ENCODE measurements at regions not wholly inside any gene's neighbourhood (a gene's known extent, or its start where the extent isn't known, plus 50 kb on each side); places are given as distances from the start of the nearest gene placed in this dataset.

DNA sequence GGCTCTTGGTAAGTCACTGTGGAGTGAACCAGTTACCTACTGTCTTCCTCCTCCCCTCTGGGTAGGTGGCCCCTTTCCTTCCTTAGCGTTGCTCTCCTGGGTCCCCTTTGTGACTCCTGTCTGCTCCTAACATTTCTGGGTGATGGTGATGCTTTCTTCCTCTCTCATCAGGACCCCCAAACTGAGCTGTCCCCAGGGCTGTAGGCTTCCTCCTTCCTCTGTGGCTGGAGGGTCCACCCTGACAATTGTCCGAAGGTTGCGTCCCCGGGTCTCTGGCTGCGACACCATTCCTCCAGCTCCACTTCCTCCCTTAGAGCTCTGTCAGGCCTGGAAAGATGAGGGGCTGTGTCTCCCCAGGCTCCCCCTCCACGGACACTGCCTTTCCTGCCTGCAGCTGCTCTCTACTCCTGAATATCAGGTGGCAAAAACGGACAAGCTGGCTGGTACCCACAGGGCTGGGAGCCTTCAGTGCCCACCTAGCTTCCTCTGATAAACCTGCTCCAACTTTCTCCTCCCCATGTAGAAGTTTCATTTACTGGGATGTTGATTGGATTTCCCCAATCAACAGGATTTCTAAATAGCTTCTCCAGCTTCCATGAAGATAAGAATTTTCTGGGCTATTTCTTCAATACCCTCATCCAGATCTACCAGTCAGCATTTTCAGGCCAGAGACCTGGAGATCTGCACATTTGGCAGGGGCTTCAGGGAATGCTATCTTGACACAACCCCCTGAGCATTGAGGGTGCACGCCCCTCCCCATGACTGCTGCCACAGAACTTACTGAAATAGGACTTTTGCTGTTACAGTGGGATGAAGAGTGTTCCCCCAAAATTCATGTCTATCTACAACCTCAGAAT, 506.5 kb downstream of the TCERG1L start:
- TF ChIP-seq, protein P1, sequence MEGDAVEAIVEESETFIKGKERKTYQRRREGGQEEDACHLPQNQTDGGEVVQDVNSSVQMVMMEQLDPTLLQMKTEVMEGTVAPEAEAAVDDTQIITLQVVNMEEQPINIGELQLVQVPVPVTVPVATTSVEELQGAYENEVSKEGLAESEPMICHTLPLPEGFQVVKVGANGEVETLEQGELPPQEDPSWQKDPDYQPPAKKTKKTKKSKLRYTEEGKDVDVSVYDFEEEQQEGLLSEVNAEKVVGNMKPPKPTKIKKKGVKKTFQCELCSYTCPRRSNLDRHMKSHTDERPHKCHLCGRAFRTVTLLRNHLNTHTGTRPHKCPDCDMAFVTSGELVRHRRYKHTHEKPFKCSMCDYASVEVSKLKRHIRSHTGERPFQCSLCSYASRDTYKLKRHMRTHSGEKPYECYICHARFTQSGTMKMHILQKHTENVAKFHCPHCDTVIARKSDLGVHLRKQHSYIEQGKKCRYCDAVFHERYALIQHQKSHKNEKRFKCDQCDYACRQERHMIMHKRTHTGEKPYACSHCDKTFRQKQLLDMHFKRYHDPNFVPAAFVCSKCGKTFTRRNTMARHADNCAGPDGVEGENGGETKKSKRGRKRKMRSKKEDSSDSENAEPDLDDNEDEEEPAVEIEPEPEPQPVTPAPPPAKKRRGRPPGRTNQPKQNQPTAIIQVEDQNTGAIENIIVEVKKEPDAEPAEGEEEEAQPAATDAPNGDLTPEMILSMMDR (IDR thresholded peaks at IDR 0.05) = no peak
- Histone ChIP-seq H3K9me3 (peaks cover 0 to 4% (median 0%) of the 10 kb centered on the region in 11 donors), H3K27me3 (peaks cover 0 to 19% (median 5%) of the 10 kb centered on the region in 7 donors), H3K4me1 (no peaks in the 10 kb centered on the region), H3K4me3 (no peak overlapping the region), H3K36me3 (no peaks in the 10 kb centered on the region), H3K27ac (no peak overlapping the region)
- no peak for DNase-seq
- 76 to 79% methylated on average over 8 of the region's 8 CpGs for WGBS, 2 donors
- intact Hi-C loops (cut with DNase I) = no loop called here
- no peak for ATAC-seq

DNA sequence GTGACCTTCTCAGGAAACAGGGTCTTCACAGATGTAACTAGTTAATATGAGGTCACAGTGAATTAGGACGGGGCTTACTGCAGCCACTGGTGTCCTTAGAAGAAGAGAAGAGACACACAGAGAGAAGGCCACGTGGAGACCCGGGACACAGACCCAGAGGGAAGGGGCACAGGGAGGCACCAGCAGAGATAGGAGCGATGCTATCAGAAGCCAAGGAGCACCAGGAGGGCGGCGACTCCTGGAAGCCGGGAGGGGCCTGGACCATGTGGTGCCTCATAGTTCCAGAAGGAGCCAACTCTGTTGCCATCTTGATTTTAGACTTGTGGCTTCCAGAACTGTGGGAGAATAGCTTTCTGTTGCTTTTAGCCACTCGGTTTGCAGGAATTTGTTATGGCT, 505.9 kb downstream of the TCERG1L start:
- Histone ChIP-seq H3K27ac (no peak overlapping the region), H3K4me1 (no peaks in the 10 kb centered on the region), H3K9me3 (peaks cover 0 to 4% (median 0%) of the 10 kb centered on the region in 11 donors), H3K27me3 (peaks cover 0 to 24% (median 6%) of the 10 kb centered on the region in 7 donors), H3K36me3 (no peaks in the 10 kb centered on the region), H3K4me3 (no peak overlapping the region)
- no peak for DNase-seq
- ATAC-seq = no peak
- 73 to 81% methylated on average over 8 of the region's 8 CpGs for WGBS, 2 donors
- TF ChIP-seq, protein P1 (IDR thresholded peaks at IDR 0.05) = no peak
- intact Hi-C loops (cut with DNase I) = no loop called here

DNA sequence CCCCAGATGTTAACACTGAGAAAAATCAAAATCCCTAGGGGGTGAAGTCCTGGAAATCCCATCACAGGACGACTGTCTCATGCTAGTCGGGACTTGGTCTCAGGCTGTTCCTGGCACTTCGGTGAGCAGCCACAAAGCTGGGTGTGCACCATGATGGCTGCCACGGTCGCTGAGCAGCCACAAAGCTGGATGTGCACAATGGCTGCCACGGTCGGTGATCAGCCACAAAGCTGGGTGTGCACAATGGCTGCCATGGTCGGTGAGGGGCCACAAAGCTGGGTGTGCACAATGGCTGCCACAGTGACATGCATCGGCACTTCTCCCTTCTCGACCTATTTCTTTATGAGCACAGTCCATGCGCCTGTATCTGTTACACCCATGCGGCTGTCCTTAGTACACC, 505.1 kb downstream of the TCERG1L start:
- no peak overlapping the region for H3K27ac ChIP-seq
- H3K4me1 ChIP-seq = no peaks in the 10 kb centered on the region
- peaks cover 0 to 32% (median 12%) of the 10 kb centered on the region in 7 donors for H3K27me3 ChIP-seq
- peaks cover 0 to 4% (median 0%) of the 10 kb centered on the region in 11 donors for H3K9me3 ChIP-seq
- intact Hi-C loops (cut with DNase I) = no loop called here
- H3K36me3 ChIP-seq = no peaks in the 10 kb centered on the region
- H3K4me3 ChIP-seq = no peak overlapping the region
- WGBS, 2 donors = 81 to 85% methylated on average over 12 of the region's 12 CpGs
- TF ChIP-seq, protein P1 (IDR thresholded peaks at IDR 0.05) = no peak
- DNase-seq = no peak
- ATAC-seq = no peak

- ATAC-seq (no peak), DNase-seq (no peak)
- Histone ChIP-seq H3K36me3 (no peaks in the 10 kb centered on the region), H3K27ac (no peak overlapping the region), H3K9me3 (no peaks in the 10 kb centered on the region), H3K27me3 (peaks cover 0 to 33% (median 18%) of the 10 kb centered on the region in 7 donors), H3K4me3 (no peak overlapping the region), H3K4me1 (no peaks in the 10 kb centered on the region)
- 79 to 84% methylated on average over 5 of the region's 5 CpGs for WGBS, 2 donors
- intact Hi-C loops (cut with DNase I) = no loop called here
- TF ChIP-seq, protein P1 (IDR thresholded peaks at IDR 0.05) = no peak
Measured at GRCh38 chr10:130807096-130807495, 504.4 kb downstream of the TCERG1L start.
